HepG2 (cell line): ENCODE measurements at regions not wholly inside any gene's neighbourhood (a gene's known extent, or its start where the extent isn't known, plus 50 kb on each side); places are given as distances from the start of the nearest gene placed in this dataset.
A peak's percentile ranks its signal among the peaks of the same experiment; 100 is the strongest.

Experiments used
- ATAC-seq: fragments of 200-7000 bp; cut with Tn5 transposase; 3 replicates; pipeline ENCODE4 v1.9.1; 2020; ENCODE audit warnings: mild to moderate bottlenecking, moderate library complexity
- BruUV-seq: library from RNA; stranded (reverse); fragments of 400-500 nt; replicated peaks from 2 replicates; lab custom pipeline; 2021; lab: Mats Ljungman, UMichigan
- CTCF ChIA-PET: fragments of 300-600 bp; formaldehyde crosslinking; extraction: SDS; loops from one replicate; lab custom pipeline; 2021; ENCODE audit warnings: low total read pairs, inconsistent platforms, low intra/inter-chr PET ratio; lab: Yijun Ruan, JAX
- POLR2A ChIA-PET: fragments of 350-600 bp; sonication (Branson Sonifier 250); formaldehyde crosslinking; loops from one replicate; lab custom pipeline; 2020; ENCODE audit warnings: antibody characterized with exemption, inconsistent platforms; lab: Yijun Ruan, JAX
- DNase-seq: peaks from one replicate; pipeline ENCODE4 v3.0.0-alpha.2; 2015; ENCODE audit warnings: low spot score
- FAIRE-seq: peaks from 3 replicates; lab custom pipeline; 2011; peaks lifted over from hg19 to GRCh38; lab: Jason Lieb, UNC
- H2AFZ ChIP-seq: one replicate; pipeline ENCODE4 v1.6.1; 2011; ENCODE audit warnings: low read length, inconsistent platforms
- H3K27ac ChIP-seq: fragments of 300-600 bp; 3 replicates; pipeline ENCODE4 v1.8.0; 2011; ENCODE audit warnings: mixed run types, mild to moderate bottlenecking, mixed read lengths, low read length, inconsistent platforms; ENCODE audit not compliant: insufficient read depth; ENCODE audit errors: extremely low read length
- H3K27me3 ChIP-seq, 2 experiments: fragments of 200-600 bp in 1 of 2; 2 replicates in 1 of 2; 3 replicates in 1 of 2; pipeline versions ENCODE4 v1.6.0 to v1.8.0; 2011; ENCODE audit warnings: low read length in 2 of 2, mild to moderate bottlenecking in 2 of 2, moderate library complexity in 2 of 2, inconsistent platforms in 1 of 2; ENCODE audit not compliant: insufficient read depth in 2 of 2, control insufficient read depth in 1 of 2
- H3K36me3 ChIP-seq, 2 experiments: fragments of 200-600 bp in 1 of 2; replicated peaks in 1 of 2; 2 replicates in 1 of 2; 3 replicates in 1 of 2; pipeline versions ENCODE4 v1.5.1 to v1.8.0; 2011; ENCODE audit warnings: low read length in 2 of 2, inconsistent platforms in 1 of 2; ENCODE audit not compliant: insufficient read depth in 2 of 2, control insufficient read depth in 1 of 2
- H3K4me1 ChIP-seq: 2 replicates; pipeline ENCODE4 v1.5.1; 2012; ENCODE audit warnings: low read length, inconsistent platforms; ENCODE audit not compliant: insufficient read depth
- H3K4me2 ChIP-seq: 2 replicates; pipeline ENCODE4 v1.6.0; 2011; ENCODE audit warnings: low read depth, low read length, inconsistent platforms
- H3K4me3 ChIP-seq, 3 experiments: fragments of 200-600 bp in 1 of 3; sonication (generic), shearing (Covaris generic) in 1 of 3; replicated peaks in 1 of 3; 2 replicates each; pipeline ENCODE4 v1.5.1; 2011 to 2016; ENCODE audit warnings: low read length in 3 of 3, inconsistent platforms in 2 of 3, low read depth in 2 of 3, mild to moderate bottlenecking in 2 of 3, control low read depth in 1 of 3, mixed read lengths in 1 of 3; ENCODE audit not compliant: insufficient read depth in 1 of 3
- H3K79me2 ChIP-seq: one replicate; pipeline ENCODE4 v1.6.1; 2011; ENCODE audit warnings: low read length, inconsistent platforms; ENCODE audit not compliant: insufficient read depth
- H3K9ac ChIP-seq: 2 replicates; pipeline ENCODE4 v1.6.0; 2011; ENCODE audit warnings: mild to moderate bottlenecking, low read depth, low read length, inconsistent platforms; ENCODE audit not compliant: insufficient read depth
- H3K9me3 ChIP-seq: 2 replicates; pipeline ENCODE4 v1.5.1; 2012; ENCODE audit warnings: mild to moderate bottlenecking, low read length
- H4K20me1 ChIP-seq: 2 replicates; pipeline ENCODE4 v1.6.0; 2011; ENCODE audit warnings: inconsistent platforms, mild to moderate bottlenecking, low read length, moderate library complexity; ENCODE audit not compliant: insufficient read depth
- BORCS8-MEF2B ChIP-seq: sonication (generic); formaldehyde crosslinking; IDR thresholded peaks from 2 replicates; pipeline ENCODE4 v1.8.0; 2022; ENCODE audit warnings: mild to moderate bottlenecking, missing genetic modification reagents
- MAX ChIP-seq: IDR thresholded peaks from 2 replicates; pipeline ENCODE4 v1.6.1; 2012; ENCODE audit warnings: inconsistent platforms
- RAD21 ChIP-seq: fragments of 450-650 bp; formaldehyde crosslinking; IDR thresholded peaks from 2 replicates; pipeline ENCODE4 v1.5.0; 2020; ENCODE audit warnings: mild to moderate bottlenecking
- RERE ChIP-seq: IDR thresholded peaks from 2 replicates; pipeline ENCODE4 v1.6.1; 2016; ENCODE audit warnings: low read depth, missing genetic modification reagents, missing compliant biosample characterization
- REST ChIP-seq, 2 experiments: IDR thresholded peaks; 2 replicates each; pipeline ENCODE4 v1.6.1; 2011 to 2012; ENCODE audit warnings: low read length in 2 of 2, borderline replicate concordance in 1 of 2, low read depth in 1 of 2, mild to moderate bottlenecking in 1 of 2, moderate library complexity in 1 of 2
- ZNF740 ChIP-seq: sonication (generic); formaldehyde crosslinking; IDR thresholded peaks from 2 replicates; pipeline ENCODE4 v1.4.0; 2020; ENCODE audit warnings: missing genetic modification reagents
- whole genome bisulfite sequencing: methylation state at CpG from one replicate; pipeline ENCODE4 v1.1.6; 2017; ENCODE audit warnings: low lambda C conversion rate; 5-methylcytosine and 5-hydroxymethylcytosine counted together
- in situ Hi-C: cut with HindIII; loops from 2 replicates; pipeline ENCODE4 v1.10.0; 2017; ENCODE audit warnings: low pct_unique_long_range_greater_than_20kb; ENCODE audit not compliant: extremely low pct_ligation_motif_present
- intact Hi-C: fragments of 100-400 bp; cut with micrococcal nuclease; formaldehyde crosslinking; loops from one replicate; pipeline ENCODE4 v1.10.0; 2022; ENCODE audit not compliant: unreplicated experiment

GRCh38 chr12:22994316-22994675 is 369.3 kb downstream of the ETNK1 start:
- Histone ChIP-seq H3K9ac (no peak overlapping the region), H3K4me3 (no peak overlapping the region), H3K27ac (no peak overlapping the region), H3K9me3 (no peaks in the 10 kb centered on the region), H2AFZ (no peak overlapping the region), H3K79me2 (no peaks in the 10 kb centered on the region), H3K4me1 (no peaks in the 10 kb centered on the region), H4K20me1 (no peaks in the 10 kb centered on the region), H3K27me3 (no peaks in the 10 kb centered on the region; a peak in 1 of 5 replicates), H3K4me2 (no peak overlapping the region), H3K36me3 (no peaks in the 10 kb centered on the region)
- WGBS, result under 1% methylated on average over 3 of the region's 3 CpGs
- POLR2A ChIA-PET, result no interaction called here
- BruUV-seq, result no TSS peak
- in situ Hi-C loops, result no loop called here
- TF ChIP-seq ZNF740 (CRISPR knock-in tag) (no peak), RAD21 (CRISPR knock-in tag) (no peak)
- intact Hi-C loops, result no loop called here
- DNase-seq, result no peak
- no peak for FAIRE-seq
- CTCF ChIA-PET, result no interaction called here
- no peak for ATAC-seq

GRCh38 chr12:23001487-23001886 is 376.5 kb downstream of the ETNK1 start:
- no peak for FAIRE-seq
- POLR2A ChIA-PET, result no interaction called here
- TF ChIP-seq REST (IDR thresholded peaks at IDR 0.05; ENCODE audit: borderline replicate concordance in 1 of 2, low read depth in 1 of 2, low read length in 2 of 2), result peak in 1 of 2 experiments; percentile 82; a peak in 2 of 4 replicates
- no peak for TF ChIP-seq RERE (CRISPR knock-in tag)
- no peak for TF ChIP-seq MAX
- TF ChIP-seq BORCS8-MEF2B (CRISPR knock-in tag), result no peak

More at GRCh38 chr12:23001487-23001886, 376.5 kb downstream of the ETNK1 start:
- H4K20me1 ChIP-seq, result no peaks in the 10 kb centered on the region
- WGBS, result 5% methylated on average over 3 of the region's 3 CpGs
- in situ Hi-C loops, result no loop called here
- ATAC-seq (no peak), DNase-seq (no peak)
- H3K27ac ChIP-seq, result no peak overlapping the region
- no peaks in the 10 kb centered on the region for H3K36me3 ChIP-seq
- BruUV-seq, result no TSS peak
- no peak overlapping the region for H3K4me2 ChIP-seq
- H3K4me1 ChIP-seq, result peaks cover 7% of the 10 kb centered on the region
- no peaks in the 10 kb centered on the region for H3K9me3 ChIP-seq
- intact Hi-C loops, result no loop called here
- CTCF ChIA-PET, result no interaction called here
- no peaks in the 10 kb centered on the region for H3K27me3 ChIP-seq
- H3K9ac ChIP-seq, result no peak overlapping the region
- H3K4me3 ChIP-seq, result no peak overlapping the region
- H2AFZ ChIP-seq, result no peak overlapping the region
- H3K79me2 ChIP-seq, result no peaks in the 10 kb centered on the region
